Heart right ventricle (tissue), 16 donors: ENCODE measurements at regions not wholly inside any gene's neighbourhood (a gene's known extent, or its start where the extent isn't known, plus 50 kb on each side); places are given as distances from the start of the nearest gene placed in this dataset.

Source experiments
- ATAC-seq, 8 donors: fragments of 200-7000 bp; cut with Tn5 transposase; one replicate each; pipeline ENCODE4 v1.9.1; 2020; ENCODE audit warnings: mild to moderate bottlenecking in 8 of 8, moderate library complexity in 8 of 8, moderate number of reproducible peaks in 1 of 8
- DNase-seq, 2 donors: peaks; one replicate each; pipeline ENCODE4 v3.0.0-alpha.2; 2020
- H3K27ac ChIP-seq, 10 donors: fragments of 200-600 bp; sonication (generic) in 2 of 10; one replicate each; pipeline versions ENCODE4 v1.5.0 to v1.8.0; 2020 to 2022; ENCODE audit warnings: mild to moderate bottlenecking in 3 of 10
- H3K27me3 ChIP-seq, 7 donors: fragments of 200-600 bp; one replicate each; pipeline ENCODE4 v1.8.0; 2021 to 2022; ENCODE audit warnings: mild to moderate bottlenecking in 2 of 7
- H3K36me3 ChIP-seq, 9 donors: fragments of 200-600 bp; sonication (generic) in 1 of 9; one replicate each; pipeline versions ENCODE4 v1.5.0 to v1.8.0; 2020 to 2022; ENCODE audit warnings: mild to moderate bottlenecking in 2 of 9
- H3K4me1 ChIP-seq, 9 donors: fragments of 200-600 bp; sonication (generic) in 1 of 9; one replicate each; pipeline versions ENCODE4 v1.5.0 to v1.8.0; 2020 to 2022; ENCODE audit warnings: mild to moderate bottlenecking in 4 of 9
- H3K4me3 ChIP-seq, 10 donors: fragments of 200-600 bp; sonication (generic) in 2 of 10; one replicate each; pipeline versions ENCODE4 v1.5.0 to v1.8.0; 2020 to 2022; ENCODE audit warnings: mild to moderate bottlenecking in 7 of 10, moderate library complexity in 2 of 10
- H3K9me3 ChIP-seq, 11 donors: fragments of 200-600 bp in 10 of 11; sonication (generic) in 2 of 11; one replicate each; pipeline versions ENCODE4 v1.5.0 to v1.8.0; 2013 to 2022; ENCODE audit warnings: mild to moderate bottlenecking in 2 of 11, control low read depth in 1 of 11, moderate library complexity in 1 of 11
- WGBS, 2 donors: extraction: QIAGEN DNeasy Blood & Tissue Kit; methylation state at CpG; one replicate each; pipeline ENCODE4 v1.1.7; 2013; ENCODE audit warnings: inconsistent platforms in 1 of 2; 5-methylcytosine and 5-hydroxymethylcytosine counted together
- intact Hi-C, 10 donors: fragments of 100-400 bp; cut with DNase I; formaldehyde crosslinking; loops; one replicate each; pipeline versions ENCODE4 v1.11.1 to v1.14.2; 2022
- TF ChIP-seq, protein P1 (sequence below), 9 donors: fragments of 200-600 bp; sonication (generic) in 2 of 9; IDR thresholded peaks; one replicate each; pipeline versions ENCODE4 v1.5.0 to v1.8.0; 2021 to 2022; ENCODE audit warnings: antibody characterized with exemption in 9 of 9, mild to moderate bottlenecking in 5 of 9, moderate library complexity in 1 of 9
- donor health status: Arrhythmogenic right ventricular cardiomyopathy.
- donor health status: ischemic (EF 13 %, LVEDD 7.1; RV severe dilation, severe dysfunction).
- donor health status: healthy with polysubstance abuse.
- donor health status: DM: no; HTN: yes; CAD: no.
- donor health status: DM: no; HTN: no; CAD: no.
- donor health status: ischemic (EF 25% LVEDD 6.9; RV normal size, moderate dysfunction).
- donor health status: ischemic (EF 25% LVEDD 5.7; RV mildly dilated, moderate dysfunction).
- donor health status: healthy.
- donor health status: DM: yes; HTN: yes; CAD: no.
- donor health status: Ischemic cardiomyopathy.
- donor health status: ischemic (EF 35%, LVEDD 5.7; RV mildly dilated, moderate dysfunction).
- donor health status: nonischemic (EF 11% LVEDD 7.7; RV severe dilation, severe dysfunction).
- donor health status: DM: yes; HTN: yes; CAD: no.
- donor health status: PGD.
- donor health status: ischemic (EF 29% LVEDD 5.4; RV normal size, mild dysfunction).
- donor health status: nonischemic (EF 23%, LVEDD 6.1; RV moderate dilation, normal function).

DNA sequence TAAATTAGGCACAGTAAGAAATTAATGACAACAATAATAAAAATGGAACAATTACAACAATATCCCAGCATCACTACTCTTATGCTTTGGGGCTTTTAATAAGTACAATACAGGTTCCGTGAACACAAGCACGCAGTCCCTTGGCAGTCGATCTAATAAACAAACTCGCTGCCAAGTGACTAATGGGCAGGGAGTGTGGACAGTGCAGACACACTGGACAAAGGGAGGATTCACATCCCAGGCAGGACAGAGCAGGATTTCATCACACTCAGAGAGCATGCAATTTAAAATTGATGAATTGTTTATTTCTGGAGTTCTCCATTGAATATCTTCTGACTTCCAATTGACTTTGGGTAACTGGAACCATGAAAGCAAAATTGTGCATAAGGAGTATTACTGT lies 524.1 kb upstream of the CFAP20DC start:
- intact Hi-C loops = loop anchor here in 9 of 10 donors (2.0 to 10.0 kb wide), 6 partner anchors 259 to 359 kb away; no protein-coding TSS in a partner anchor
- peak in 6 of 8 donors; percentile 62 to 83 (median 76) for ATAC-seq
- H3K4me1 ChIP-seq = peaks cover 0 to 20% (median 0%) of the 10 kb centered on the region in 9 donors
- H3K36me3 ChIP-seq = no peaks in the 10 kb centered on the region
- 21 to 28% methylated on average over 4 of the region's 4 CpGs for WGBS, 2 donors
- no peak overlapping the region for H3K27ac ChIP-seq
- H3K4me3 ChIP-seq = no peak overlapping the region
- H3K9me3 ChIP-seq = no peaks in the 10 kb centered on the region
- TF ChIP-seq, protein P1, sequence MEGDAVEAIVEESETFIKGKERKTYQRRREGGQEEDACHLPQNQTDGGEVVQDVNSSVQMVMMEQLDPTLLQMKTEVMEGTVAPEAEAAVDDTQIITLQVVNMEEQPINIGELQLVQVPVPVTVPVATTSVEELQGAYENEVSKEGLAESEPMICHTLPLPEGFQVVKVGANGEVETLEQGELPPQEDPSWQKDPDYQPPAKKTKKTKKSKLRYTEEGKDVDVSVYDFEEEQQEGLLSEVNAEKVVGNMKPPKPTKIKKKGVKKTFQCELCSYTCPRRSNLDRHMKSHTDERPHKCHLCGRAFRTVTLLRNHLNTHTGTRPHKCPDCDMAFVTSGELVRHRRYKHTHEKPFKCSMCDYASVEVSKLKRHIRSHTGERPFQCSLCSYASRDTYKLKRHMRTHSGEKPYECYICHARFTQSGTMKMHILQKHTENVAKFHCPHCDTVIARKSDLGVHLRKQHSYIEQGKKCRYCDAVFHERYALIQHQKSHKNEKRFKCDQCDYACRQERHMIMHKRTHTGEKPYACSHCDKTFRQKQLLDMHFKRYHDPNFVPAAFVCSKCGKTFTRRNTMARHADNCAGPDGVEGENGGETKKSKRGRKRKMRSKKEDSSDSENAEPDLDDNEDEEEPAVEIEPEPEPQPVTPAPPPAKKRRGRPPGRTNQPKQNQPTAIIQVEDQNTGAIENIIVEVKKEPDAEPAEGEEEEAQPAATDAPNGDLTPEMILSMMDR (IDR thresholded peaks at IDR 0.05) = no peak
- peak; percentile 11 to 18 for DNase-seq
- no peaks in the 10 kb centered on the region for H3K27me3 ChIP-seq

DNA sequence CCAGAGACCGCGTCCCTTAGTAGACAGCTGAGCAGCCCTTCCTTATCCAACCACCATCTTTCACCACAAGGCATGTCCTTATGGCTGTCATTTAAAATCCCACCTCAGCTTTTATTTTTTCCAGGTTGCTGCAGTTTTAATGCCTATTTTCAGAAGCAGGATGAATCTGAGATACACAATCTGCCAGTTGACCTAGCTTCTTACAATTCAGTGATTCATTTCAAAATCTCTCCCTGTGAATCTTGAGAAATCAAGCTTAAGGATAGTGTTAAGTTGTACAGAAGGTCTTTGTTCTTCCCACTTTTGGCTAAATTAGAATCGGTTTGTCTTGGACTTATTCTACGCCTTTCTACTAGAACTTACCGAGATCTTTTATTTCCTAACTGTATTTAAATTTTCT lies 522.3 kb upstream of the CFAP20DC start:
- no peaks in the 10 kb centered on the region for H3K27me3 ChIP-seq
- WGBS, 2 donors = 92 to 95% methylated on average over 5 of the region's 5 CpGs
- no peak overlapping the region for H3K27ac ChIP-seq
- H3K9me3 ChIP-seq = no peaks in the 10 kb centered on the region
- intact Hi-C loops = loop anchor here in 8 of 10 donors (5.0 to 10.0 kb wide), 4 partner anchors 257 to 357 kb away; no protein-coding TSS in a partner anchor
- peaks cover 0 to 20% (median 0%) of the 10 kb centered on the region in 9 donors for H3K4me1 ChIP-seq
- TF ChIP-seq, protein P1 (IDR thresholded peaks at IDR 0.05) = no peak
- ATAC-seq (no peak), DNase-seq (no peak)
- no peak overlapping the region for H3K4me3 ChIP-seq
- H3K36me3 ChIP-seq = no peaks in the 10 kb centered on the region

DNA sequence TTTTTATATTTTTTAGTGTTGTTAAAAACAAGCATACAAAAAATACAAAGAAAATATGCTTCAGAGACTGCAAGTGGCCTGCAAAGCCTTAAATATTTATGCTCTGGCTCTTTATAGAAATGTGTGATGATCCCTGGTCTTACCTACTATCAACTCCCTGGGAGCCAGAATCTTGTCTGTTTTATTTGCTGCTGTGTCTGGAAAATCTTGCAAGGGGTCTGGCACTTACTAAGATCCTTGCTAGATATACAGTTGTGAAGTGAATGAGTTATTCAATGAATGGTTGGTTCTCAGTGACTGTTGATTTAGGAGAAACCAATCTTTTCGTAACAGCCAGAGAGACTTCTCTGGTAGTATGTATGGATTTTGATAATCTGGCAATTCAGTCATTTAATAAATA lies 521.0 kb upstream of the CFAP20DC start:
- Histone ChIP-seq H3K9me3 (no peaks in the 10 kb centered on the region), H3K27me3 (no peaks in the 10 kb centered on the region), H3K27ac (no peak overlapping the region), H3K4me3 (no peak overlapping the region), H3K4me1 (peaks cover 0 to 20% (median 0%) of the 10 kb centered on the region in 9 donors), H3K36me3 (no peaks in the 10 kb centered on the region)
- intact Hi-C loops = loop anchor here in 8 of 10 donors (5.0 to 10.0 kb wide), 4 partner anchors 256 to 356 kb away; no protein-coding TSS in a partner anchor
- DNase-seq = no peak
- WGBS, 2 donors = 89 to 92% methylated on average over 1 of the region's 1 CpG
- ATAC-seq = no peak
- TF ChIP-seq, protein P1 (IDR thresholded peaks at IDR 0.05) = no peak

DNA sequence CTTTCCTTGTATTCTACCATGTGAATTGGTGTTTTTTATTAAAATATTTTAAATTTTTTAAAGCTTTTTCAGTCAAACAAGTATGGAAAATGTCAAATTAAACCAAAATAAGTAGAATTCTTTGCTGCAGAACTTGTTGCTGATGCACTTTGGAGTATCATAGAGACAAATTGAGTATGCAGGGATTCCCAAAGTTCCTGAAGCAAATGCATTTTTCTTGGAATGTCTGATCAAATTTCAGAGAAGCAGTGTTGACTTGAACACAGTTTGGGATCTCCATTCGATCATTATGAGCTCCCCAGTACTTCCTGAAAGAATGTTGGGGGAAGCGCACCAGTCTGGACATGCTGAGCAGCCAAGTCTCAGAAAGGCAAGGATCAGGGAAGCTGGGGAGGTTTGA lies 517.8 kb upstream of the CFAP20DC start:
- no peaks in the 10 kb centered on the region for H3K27me3 ChIP-seq
- intact Hi-C loops = no loop called here
- no peak overlapping the region for H3K27ac ChIP-seq
- H3K4me1 ChIP-seq = peaks cover 0 to 8% (median 0%) of the 10 kb centered on the region in 9 donors
- TF ChIP-seq, protein P1 (IDR thresholded peaks at IDR 0.05) = no peak
- WGBS, 2 donors = 76 to 87% methylated on average over 2 of the region's 2 CpGs
- ATAC-seq = no peak
- H3K36me3 ChIP-seq = no peaks in the 10 kb centered on the region
- no peaks in the 10 kb centered on the region for H3K9me3 ChIP-seq
- H3K4me3 ChIP-seq = no peak overlapping the region
- no peak for DNase-seq
